GM19193 (cell line): ENCODE measurements at regions not wholly inside any gene's neighbourhood (a gene's known extent, or its start where the extent isn't known, plus 50 kb on each side); places are given as distances from the start of the nearest gene placed in this dataset.

ENCODE experiments used
- POLR2A ChIP-seq: IDR thresholded peaks from 4 replicates; pipeline ENCODE4 v1.6.1; 2011; ENCODE audit not compliant: insufficient read depth, insufficient read length; ENCODE audit errors: extremely low read depth

DNA sequence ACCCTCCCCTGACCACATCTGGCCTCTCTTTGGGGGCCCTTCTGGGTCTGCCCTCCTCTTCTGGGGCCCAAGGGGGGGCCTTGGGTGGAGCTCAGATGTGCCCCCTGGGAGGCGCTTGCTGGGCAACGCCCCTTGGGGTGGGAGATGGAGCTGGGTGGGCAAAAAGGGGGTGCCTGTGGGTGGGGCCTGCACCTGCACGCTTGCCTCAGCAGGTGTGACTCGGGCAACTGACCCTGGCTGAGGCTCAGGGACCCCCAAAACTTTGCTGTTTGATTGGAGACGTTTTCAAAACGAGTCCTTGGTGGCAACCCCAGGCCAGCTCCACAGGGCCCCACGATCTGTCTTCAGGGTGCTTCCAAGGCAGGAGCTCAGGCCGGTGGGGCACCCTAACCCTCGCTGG lies 105.3 kb downstream of the SIK1 start:
- no peak for TF ChIP-seq POLR2A

DNA sequence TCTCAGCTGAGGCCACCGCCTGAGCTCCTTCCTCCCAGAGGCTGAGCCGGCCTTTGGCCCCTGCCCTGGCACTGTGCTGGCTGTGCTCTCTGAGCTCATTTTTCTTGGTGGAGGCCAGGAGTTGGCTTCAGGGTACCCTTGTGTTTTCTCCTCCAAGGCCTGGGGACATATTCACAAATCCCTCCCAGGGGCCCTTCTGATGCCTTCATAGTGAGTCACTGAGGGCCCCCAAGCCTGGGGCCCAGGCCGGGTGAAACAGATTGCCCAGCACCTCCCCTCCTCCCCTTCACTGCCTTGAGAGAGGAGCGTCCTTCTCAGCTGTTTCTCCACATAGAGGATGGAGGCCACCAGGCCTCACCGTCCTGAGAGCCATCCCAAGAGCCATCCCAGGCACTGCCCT lies 105.8 kb downstream of the SIK1 start:
- no peak for TF ChIP-seq POLR2A

DNA sequence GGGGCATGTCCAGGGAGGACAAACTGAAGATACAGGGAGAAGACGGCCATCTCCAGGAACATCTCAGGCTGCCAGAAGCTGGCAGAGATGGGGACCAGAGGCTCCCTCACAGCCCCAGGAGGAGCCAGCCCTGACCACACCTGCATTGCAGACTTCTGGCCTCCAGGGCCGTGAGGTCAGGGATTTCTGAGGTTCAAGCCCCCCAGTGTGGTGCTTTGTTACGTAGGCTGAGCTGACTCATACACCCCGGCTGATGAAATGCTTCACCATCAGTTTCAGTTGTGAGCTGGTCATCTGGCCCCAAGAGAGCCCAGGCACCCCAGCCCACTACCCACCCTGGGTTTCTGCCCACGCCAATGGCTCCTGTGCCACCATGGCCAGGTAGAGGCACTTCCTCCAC lies 106.4 kb downstream of the SIK1 start:
- TF ChIP-seq POLR2A, result no peak

DNA sequence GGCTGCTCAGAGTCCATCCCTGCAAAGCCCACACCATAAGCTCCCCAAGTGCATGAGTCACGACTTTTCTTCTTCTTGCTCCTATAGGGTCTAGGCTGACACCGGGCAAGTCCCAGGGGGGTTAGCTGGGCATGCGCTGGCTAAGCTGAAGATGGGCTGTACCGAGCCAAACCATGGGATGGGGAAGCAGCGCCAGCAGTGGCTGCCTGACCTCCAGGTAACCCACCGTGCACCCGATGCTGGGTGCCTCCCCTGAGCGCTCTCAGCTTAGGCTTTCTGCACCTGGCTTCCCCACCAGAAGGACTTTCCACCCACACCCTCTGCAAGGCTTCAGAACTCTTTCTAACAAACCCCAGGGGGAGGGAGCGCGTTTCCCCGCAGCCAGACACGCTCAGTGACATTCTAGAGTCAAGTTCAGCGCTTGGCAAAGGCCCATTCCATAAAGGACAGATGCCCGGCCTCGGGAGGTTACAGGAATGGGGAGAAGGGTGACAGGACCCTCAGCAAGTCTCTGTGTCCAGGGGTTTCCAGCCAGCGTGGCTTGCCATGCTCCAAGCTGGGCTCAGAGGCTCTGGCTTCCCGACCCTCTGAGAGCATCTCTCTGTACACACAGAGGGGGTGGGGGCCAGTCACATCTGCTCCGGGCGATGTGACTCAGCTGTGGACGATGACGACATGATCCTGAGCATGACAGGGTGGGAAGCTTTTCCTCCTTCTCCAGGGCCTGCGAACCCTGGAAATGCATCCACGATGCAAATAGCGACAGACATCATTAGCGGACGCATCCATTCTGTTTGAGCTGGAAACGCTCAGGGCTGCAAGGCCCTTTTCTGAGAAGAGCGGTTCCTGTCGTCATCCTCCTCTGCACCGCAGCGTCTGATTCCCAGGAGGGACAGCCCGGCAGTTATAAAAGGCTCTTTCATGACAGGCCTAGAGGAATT lies 107.8 kb downstream of the SIK1 start:
- no peak for TF ChIP-seq POLR2A

DNA sequence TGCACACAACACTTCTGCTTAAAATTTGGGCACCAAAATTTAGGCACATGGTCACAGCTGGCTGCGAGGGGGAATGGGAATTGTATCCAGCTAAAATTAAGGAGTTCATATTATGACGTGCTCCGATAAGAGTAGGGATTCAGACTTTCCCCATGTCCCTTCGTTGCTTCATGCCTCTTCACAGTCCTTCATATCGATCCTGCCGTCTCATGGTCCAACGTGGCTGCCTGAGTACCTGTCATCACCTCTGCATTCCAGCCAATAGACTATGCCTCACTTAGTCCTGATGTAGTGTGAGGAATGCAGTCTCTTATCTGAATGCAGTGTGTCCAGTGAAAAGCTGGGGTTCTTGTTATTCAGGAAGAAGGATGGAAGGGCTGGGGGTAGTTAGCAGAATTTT lies 108.6 kb downstream of the SIK1 start:
- no peak for TF ChIP-seq POLR2A

DNA sequence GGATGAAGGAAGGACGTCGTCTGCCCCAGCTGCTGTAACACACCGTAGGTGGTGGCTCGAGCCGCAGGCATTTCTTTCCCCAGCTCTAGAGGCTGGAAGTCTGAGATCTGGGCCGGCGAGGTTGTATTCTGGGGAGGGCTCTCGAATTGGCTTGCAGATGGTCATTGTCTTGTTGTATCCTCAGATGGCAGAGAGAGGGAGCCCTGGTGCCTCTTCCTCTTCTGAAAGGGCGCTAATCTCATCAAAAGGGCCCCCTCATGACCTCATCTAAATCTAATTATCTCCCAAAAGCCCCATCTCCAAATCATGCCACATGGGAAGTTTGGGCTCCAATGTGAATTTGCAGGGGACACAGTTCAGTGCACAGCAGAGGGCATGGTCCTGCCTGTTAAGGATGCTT lies 109.0 kb downstream of the SIK1 start:
- no peak for TF ChIP-seq POLR2A

DNA sequence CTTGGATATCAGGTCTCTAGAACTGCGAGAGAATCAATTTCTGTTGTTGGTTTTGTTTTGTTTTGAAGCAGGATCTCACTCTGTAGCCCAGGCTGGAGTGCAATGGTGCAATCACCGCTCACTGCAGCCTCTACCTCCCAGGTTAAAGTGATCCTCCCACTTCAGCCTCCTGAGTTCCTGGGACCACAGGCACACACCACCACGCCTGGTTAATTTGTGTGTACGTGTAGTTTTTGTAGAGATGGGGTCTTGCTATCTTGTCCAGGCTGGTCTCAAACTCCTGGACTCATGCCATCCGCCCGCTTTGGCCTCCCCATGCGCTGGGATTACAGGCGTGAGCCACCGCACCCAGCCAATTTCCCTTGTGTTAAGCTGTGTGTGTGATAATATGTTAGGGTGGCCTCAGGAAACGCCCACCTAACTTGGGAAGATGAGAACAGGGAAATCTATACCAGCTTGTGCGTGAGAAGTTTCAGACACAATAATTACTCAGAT lies 109.6 kb downstream of the SIK1 start:
- TF ChIP-seq POLR2A, result no peak

DNA sequence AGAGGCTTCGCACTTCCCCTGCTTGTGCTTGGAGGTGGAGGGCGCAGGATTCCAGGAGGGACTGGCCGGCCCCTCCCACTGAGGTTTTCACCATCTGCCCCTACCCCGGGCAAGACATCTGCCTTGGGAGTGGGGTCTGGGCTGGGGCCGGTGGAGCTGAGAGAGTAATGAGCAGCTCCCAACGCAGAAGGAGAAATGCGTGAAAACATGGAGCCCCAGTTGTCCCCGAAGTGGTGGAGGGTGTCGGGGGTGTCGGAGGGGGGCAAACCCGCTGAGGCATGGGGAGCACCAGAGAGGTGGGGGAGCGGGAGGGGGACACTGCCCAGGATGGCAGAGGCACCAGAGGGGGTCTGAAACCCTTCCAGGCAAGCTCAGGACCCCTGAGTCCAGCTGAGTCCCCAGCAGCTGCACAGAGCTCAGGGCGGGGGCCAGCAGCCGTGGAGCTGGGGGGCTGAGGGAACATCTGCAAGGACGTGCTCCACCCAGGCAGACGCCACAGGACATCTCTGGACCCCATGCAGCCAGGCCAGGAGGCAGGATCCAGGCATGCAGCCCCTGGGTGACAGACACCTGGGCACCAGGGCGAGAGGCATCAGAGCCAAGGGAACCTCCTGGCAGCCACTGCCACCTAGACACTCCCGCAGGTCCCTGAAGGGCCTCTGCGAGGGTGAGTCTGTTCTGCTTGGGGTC lies 110.6 kb downstream of the SIK1 start:
- no peak for TF ChIP-seq POLR2A

DNA sequence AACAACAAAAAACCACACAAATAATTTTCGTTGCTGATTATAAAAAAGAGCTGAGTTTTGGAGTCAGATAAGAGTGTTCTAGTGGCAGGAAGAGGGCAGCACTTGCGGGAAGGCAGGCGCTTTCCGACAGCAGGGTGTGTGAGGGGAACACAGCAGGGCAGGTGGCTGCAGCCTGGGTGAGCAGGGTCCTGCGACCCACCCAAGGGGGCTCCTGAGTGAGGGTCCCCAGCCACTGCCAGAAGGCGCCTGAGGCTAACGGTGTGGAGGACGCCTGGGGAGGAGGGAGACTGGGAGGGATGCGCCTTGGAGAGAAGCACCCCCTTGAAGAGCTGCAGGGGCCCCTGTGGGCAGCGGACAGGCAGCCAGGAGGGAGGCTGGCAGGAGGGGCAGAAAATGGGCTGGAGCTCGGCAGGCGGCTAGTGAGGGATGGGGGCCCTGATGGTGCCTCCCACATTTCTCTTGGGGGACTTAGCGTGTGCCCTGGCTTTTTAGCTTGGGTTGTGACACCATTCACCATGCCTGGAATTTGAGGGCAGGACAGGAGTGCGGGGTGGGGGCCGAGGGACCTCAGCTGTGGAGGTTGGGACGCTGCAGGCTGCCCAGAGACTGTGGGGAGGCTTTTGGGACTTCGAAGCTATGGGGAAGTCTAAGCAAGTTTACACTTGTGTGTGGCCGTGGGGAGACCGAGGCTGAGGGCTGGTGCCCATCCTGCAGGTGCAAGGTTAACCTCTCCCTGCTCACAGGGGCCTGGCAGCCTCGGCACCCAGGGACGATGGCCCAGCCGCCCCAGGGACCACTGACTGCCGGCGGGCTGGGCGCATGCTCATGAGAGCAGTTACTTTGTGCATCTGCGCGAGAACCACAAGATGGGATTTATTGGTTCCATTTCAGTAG lies 111.4 kb downstream of the SIK1 start:
- TF ChIP-seq POLR2A, result no peak

DNA sequence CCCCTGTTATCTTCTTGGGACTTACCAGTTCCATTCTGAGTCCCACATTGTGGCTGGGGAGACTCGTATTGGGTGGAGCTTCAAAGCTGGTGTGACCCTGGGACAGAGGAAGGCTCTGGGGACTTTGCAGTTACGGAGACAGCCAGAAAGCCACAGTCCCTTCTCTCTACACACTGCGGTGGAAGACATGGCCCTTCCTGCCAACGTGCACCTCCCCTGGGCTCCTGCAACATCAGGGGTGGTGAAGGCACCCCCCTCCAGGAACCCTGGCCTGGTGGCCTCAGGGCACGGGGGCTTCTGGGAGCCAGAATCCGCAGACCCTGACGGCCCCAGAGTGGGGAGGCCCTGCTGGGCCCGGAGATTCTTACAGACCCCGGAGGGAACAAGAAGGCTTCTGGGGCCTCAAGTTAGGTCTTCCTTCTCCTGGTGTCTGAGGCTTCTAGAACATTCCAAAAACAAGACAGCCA lies 113.0 kb downstream of the SIK1 start:
- no peak for TF ChIP-seq POLR2A

DNA sequence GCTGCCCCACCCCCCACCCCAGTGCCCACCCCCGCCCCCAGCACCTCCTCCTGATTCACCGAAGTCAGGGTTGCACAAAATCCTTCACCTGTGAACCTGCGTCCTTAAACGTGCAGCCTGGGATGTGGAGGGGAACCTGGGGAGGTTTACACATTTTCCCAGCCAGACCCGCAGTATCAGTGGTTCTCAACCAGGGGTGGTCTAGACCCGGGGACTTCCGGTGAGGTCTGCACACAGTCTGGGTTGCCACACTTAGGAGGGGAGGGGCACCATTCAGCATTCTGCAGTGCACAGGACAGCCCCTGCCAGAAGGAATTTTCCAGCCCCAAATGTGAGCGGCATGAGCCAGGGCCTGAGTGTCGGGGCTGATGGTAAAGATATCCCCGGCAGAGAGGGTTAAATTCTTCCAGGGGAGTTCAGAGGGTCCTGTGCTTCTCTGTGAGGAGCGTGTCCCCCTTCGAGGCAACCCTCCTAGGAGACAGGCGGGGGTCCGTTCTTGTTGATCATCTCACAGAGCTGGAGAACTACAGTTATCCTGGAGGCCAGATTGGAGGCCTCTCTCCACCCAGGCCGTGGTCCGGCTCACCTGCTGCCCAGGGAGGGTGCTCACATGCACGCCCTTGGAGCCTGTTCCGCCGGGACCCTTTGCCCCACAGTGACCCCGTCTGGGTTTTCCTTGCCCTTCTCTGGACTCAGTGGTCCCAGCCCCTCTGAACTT lies 113.6 kb downstream of the SIK1 start:
- TF ChIP-seq POLR2A, result no peak

DNA sequence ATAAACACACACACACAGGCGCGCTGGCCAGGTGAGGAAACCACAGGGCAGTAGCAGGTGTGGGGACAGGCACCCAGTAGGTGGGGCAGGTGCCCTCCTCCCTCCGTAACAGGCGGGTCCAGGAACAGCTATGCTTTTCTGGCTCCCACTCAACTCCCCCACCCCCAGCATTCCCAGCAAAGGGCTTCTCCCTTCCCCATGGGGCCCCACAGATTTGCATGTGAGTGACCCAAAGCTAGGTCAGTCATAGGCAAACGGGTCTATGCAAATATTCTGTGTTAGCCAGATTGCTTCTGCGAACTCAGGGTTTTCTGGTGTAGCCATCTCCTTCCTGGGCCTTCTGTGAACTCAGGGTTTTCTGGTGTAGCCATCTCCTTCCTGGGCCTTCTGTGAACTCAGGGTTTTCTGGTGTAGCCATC lies 114.2 kb downstream of the SIK1 start:
- TF ChIP-seq POLR2A, result no peak

DNA sequence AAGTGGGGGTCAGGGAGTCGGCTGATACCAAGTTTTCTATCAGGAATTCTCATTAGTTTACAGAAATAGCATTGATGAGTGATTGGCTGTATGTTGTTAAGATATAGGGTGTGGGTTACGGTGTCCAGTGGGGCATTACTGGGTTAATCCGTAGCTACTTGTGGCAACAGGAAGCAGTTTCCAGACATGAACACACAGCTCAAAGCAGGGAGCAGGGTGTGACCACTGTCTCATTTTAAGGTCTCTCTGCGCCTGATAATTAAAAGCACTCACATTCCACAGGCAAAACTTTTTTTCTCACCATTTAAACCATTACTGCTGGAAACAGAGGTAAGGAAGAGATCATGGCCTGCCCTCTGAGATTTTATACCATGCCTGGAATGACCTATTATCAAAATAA lies 114.9 kb downstream of the SIK1 start:
- TF ChIP-seq POLR2A, result no peak

DNA sequence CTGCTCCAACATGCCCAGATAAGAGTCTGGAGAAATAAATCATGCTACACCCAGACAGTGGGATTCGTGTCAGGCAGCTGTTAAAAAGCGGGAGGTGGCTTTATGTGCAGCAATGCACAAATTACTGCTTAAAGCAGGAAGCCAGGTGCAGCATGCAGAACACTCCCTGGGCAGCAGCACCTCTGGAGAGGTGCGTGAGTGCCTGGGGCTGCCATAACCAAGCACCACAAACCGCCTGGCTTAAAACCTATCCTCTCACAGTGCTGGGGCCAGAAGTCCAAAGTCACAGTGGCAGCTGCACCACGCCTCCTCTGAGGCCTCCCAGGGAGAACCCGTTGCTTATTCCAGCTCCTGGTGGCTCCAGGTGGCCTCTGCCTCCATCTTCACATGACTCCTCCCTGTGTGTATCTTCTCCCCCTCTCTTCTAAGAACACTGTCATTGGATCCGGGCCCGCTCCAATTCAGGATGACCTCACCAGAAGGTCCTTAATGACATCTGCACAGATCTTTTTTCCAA lies 115.6 kb downstream of the SIK1 start:
- TF ChIP-seq POLR2A, result no peak
